Dermis blood vessel endothelial cell (primary cell): ENCODE measurements at regions not wholly inside any gene's neighbourhood (a gene's known extent, or its start where the extent isn't known, plus 50 kb on each side); places are given as distances from the start of the nearest gene placed in this dataset.

Experiments
- DNase-seq: peaks from one replicate; pipeline ENCODE4 v3.0.0; 2010

DNA sequence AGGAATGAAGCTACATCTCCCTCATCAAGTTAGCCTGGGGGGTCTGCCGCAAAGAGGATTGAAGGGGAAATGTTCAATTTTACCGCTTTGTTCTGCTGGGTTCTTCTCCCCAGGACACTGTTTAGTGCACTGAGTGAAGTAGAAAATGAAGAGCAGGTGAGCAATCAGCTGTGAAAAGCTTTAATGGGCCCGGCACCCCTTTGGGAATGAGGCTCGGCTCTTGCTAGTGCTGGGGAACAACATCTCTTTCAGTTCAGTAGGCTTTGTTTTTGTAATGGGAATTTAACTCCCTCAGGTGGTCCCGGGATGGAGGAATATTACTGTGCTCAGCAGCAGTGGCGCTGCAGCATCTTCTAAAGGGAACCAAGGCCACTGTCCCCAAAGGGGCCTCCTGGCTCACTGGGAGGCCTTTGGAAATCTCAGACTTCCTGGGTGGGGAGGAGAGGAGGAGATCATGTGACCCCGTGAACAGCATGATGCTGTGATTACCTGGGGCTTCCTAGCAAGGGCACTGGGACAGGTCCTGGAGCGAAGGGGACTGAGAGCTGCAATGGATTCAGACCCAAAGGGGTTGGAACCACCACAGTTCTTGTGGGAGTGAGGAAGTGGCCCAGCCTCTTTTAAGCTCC, 85.2 kb upstream of the MAX start:
- DNase-seq, result no peak

DNA sequence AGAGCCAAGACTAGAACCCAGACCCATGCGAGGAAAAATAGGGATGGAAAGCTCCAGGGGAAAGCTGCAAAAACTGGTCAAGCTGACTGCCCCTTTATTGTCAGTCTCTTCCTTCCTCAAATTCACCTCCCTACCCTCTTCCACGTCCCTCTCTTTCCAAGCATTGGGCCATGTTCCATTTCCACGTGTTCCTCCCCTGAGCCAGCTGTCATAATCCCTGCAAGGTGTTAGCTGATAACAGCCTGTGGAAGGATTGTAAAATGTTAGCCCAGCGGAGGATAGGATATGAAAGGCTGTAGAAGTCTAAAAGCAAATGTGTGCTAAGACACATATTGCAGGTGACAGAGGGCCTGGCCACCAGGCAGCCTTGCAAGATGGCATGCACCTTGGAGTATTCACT, 88.0 kb upstream of the MAX start:
- DNase-seq, result no peak

DNA sequence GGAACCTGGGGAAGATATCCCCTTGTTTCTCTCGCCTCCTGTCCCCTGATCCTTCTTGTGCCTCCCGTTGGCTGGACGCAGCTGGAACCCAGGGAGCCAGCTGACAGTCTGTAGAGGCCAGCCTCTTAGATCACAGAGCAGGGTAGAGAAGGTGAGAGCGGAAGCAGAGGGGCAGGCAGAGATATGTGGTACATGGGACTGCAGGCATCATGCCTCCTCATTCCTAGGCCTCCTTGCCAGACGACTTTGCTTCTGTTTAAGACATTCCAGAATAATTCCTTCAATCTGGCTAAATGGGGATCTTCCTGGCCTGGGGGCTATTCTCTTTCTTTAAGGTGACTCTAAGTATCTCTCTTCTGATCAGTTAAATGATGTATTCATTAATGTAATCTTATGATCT, 89.4 kb upstream of the MAX start:
- no peak for DNase-seq

- DNase-seq, result no peak
Observed at GRCh38 chr14:65192686-65193085, 90.4 kb upstream of the MAX start.

- no peak for DNase-seq
Observed at GRCh38 chr14:65193916-65194590, 91.7 kb upstream of the MAX start.

- no peak for DNase-seq
Observed at GRCh38 chr14:65195042-65195719, 92.9 kb upstream of the MAX start.

DNA sequence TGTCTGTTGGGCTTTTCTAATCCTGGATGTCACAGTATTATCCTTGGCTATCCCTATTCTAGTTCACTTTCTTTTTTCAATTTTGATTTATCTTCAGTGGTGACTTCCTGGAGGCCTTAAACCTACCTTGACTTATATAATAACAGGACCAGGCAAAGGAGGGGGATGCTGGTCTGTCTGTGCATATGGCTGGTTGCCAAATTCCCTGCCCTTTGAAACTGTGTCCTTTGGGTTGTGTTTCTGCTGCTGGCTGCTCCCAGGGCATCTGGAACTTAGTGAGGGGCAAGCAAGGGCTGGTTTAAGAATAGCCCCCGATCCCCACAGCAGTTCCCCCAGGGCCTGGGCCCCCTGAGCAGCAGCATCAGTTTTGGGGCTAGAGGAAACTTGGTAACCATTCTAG, 96.0 kb upstream of the MAX start:
- DNase-seq, result no peak

GRCh38 chr14:65200454-65200853, 98.1 kb upstream of the MAX start:
- no peak for DNase-seq

DNA sequence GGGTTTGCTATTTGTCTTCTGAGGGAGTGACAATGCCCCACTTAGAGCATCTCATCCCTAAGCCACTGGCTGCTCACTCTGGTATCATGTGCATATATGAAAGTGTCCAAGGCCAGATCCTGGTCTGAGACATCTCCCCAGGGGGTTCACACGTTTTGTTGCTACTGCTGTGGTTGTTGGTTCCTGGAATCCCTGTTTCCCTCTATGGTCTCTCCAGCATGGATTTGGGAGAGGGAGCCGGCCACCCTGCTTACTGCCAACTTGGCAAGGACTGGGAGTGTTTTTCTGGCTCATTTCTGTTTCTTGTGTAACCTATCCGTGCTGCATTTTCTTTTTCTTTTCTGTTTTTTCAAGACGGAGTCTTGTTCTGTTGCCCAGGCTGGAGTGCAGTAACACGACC, 101.3 kb upstream of the MAX start:
- no peak for DNase-seq

GRCh38 chr14:65204056-65204455, 101.7 kb upstream of the MAX start:
- DNase-seq, result no peak

- DNase-seq, result no peak
Observed at GRCh38 chr14:65206078-65206447, 103.7 kb upstream of the MAX start.

GRCh38 chr14:65206448-65207096, 104.3 kb upstream of the MAX start:
- DNase-seq, result no peak

DNA sequence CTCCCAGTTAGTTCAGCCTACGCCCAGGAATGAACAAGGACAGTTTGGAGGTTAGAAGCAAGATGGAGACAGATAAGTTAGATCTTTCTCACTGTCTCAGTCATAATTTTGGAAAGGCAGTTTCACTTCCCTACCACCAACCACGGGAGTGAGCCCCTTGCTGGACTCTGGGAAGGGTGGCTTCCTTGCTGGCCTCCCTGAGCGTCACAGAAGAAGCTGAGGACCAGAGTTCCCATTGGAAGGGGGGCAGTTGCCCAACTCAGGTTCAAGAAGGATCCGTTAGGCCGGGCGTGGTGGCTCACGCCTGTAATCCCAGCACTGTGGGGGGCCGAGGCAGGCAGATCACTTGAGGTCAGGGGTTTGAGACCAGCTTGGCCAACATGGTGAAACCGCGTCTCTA, 106.2 kb upstream of the MAX start:
- no peak for DNase-seq

DNA sequence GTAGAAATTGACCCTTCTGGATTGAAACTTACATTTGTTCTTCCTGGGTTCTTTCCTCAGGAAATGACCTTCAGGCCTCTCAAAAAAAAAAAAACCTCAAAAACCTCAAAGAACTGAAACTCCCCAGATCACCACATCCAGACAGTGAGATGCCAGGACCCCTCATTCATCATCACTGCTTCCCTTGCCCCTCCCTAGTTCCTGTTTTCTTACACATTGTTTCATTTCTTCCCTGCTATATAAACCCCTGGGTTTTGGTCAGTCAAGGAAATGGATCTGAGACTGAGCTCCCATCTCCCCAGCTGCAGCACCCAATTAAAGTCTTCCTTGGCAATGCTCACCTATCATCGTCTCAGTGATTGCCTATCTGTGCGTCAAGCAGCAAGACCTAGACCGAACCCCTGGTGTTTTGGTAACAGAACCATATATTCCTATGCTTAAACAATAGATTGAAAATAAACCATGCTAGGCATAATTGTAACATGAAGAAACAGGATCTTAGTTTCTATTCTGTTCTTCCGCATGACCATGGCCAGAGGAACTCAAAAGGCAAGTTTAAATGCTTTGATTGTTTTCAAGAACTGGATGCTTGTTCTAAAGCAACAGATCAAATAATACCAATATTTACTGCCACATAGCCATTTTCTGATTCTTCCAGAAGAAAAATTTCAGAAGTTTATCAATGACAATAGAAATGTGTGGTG, 108.0 kb upstream of the MAX start:
- no peak for DNase-seq

GRCh38 chr14:65210822-65211182, 108.5 kb upstream of the MAX start:
- no peak for DNase-seq

DNA sequence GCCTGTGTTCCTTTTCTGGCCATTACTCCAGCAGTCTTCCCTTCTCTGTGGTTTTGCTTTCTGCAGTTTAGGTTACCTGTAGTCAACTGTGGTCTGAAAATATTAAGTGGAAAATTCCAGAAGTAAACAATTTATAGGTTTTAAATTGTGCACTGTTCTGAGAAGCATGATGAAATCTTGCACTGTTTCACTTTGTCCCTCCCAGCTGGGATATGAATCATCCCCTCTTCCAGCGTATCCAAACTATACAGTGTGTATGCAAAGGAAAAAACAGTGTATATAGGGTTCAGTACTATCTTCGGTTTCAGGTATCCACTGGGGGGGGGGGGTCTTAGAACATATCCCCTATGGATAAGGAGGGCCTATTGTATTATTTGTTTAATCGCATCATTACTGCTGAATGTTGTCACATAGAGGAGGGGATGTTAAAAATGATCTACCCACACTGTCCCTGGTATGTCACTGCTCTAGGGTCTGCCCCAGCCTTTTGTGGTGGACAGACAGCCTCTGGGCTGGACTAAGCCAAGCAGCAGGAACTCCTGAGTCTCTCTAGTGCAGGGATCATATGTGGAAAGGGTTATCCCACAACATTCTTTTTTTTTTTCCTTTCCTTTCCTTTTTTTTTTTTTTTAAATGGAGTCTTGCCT, 109.1 kb upstream of the MAX start:
- DNase-seq, result peak; percentile 27

GRCh38 chr14:65213316-65213715, 111.0 kb upstream of the MAX start:
- DNase-seq, result no peak

- no peak for DNase-seq
Observed at GRCh38 chr14:65214741-65215140, 112.4 kb upstream of the MAX start.

DNA sequence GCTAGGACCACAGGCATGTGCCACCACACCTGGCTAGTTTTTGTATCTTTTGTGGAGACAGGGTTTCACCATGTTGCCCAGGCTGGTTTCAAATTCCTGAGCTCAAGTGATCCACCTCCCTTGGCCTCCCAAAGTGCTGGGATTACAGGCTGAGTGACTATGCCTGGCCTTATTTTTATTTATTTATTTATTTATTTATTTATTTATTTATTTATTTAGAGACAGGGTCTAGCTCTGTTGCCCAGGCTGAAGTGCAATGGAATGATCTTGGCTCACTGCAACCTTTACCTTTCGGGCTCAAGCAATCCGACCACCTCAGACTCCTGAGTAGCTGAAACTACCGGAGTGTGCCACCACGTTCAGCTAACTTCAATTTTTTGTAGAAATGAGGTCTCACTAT, 117.0 kb upstream of the MAX start:
- DNase-seq, result no peak

GRCh38 chr14:65222440-65222858, 120.1 kb upstream of the MAX start:
- peak; percentile 72 for DNase-seq

- DNase-seq, result no peak
Observed at GRCh38 chr14:65223636-65224035, 121.3 kb upstream of the MAX start.

DNA sequence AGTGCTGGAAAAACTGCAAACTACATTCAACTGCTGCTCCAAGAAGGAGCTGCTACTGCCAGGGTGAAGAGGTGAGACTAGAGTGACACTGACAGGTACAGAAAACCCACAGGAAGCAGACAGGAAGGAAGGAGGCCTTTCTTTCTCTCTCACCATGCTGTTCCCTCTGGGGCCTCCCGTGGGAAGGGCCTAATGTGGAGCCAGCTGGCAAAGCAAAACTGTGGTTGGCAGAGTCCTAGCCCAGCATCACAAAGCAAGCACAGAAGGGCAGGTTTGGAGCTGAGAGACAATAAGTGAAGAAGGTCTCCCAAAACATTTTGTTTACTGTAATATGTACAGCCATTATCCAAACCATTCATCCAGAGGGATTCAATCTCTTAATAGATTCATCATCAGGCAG, 122.5 kb upstream of the MAX start:
- DNase-seq, result no peak
